Tibial artery (tissue), 4 donors: ENCODE measurements at regions not wholly inside any gene's neighbourhood (a gene's known extent, or its start where the extent isn't known, plus 50 kb on each side); places are given as distances from the start of the nearest gene placed in this dataset.

Source experiments
- DNase-seq, 2 donors: peaks; one replicate each; pipeline ENCODE4 v3.0.0-alpha.2; 2019
- H3K27ac ChIP-seq, 2 donors: fragments of 200-600 bp; sonication (generic) in 1 of 2; 1 replicate in 1 of 2; 2 replicates in 1 of 2; pipeline ENCODE4 v1.5.1; 2018 to 2019; ENCODE audit warnings: mild to moderate bottlenecking in 1 of 2
- H3K27me3 ChIP-seq, 2 donors: fragments of 200-600 bp; sonication (generic) in 1 of 2; one replicate each; pipeline versions ENCODE4 v1.5.1 to v1.6.0; 2016 to 2019
- H3K36me3 ChIP-seq, 3 donors: fragments of 200-600 bp; sonication (generic) in 2 of 3; one replicate each; pipeline ENCODE4 v1.5.1; 2016 to 2019; ENCODE audit warnings: mild to moderate bottlenecking in 2 of 3
- H3K4me1 ChIP-seq, 4 donors: fragments of 200-600 bp; sonication (generic) in 2 of 4; 1 replicate in 3 of 4; 2 replicates in 1 of 4; pipeline ENCODE4 v1.5.1; 2016 to 2019
- H3K4me3 ChIP-seq, 2 donors: fragments of 200-600 bp; sonication (generic) in 1 of 2; 1 replicate in 1 of 2; 2 replicates in 1 of 2; pipeline ENCODE4 v1.5.1; 2018 to 2019; ENCODE audit warnings: mild to moderate bottlenecking in 2 of 2
- H3K9me3 ChIP-seq, 3 donors: fragments of 200-600 bp; sonication (generic) in 1 of 3; one replicate each; pipeline ENCODE4 v1.5.1; 2016 to 2019
- CTCF ChIP-seq, 2 experiments: fragments of 200-600 bp in 1 of 2; fragments of 450-650 bp in 1 of 2; IDR thresholded peaks; one replicate each; pipeline ENCODE4 v1.5.1; 2017 to 2019; ENCODE audit warnings: antibody characterized with exemption in 2 of 2, mild to moderate bottlenecking in 1 of 2, moderate library complexity in 1 of 2
- intact Hi-C: fragments of 100-400 bp; cut with DNase I; formaldehyde crosslinking; loops from one replicate; pipeline ENCODE4 v1.15.0; 2023; ENCODE audit warnings: low total_unique reads

- Histone ChIP-seq H3K27me3 (peaks cover 0 to 46% of the 10 kb centered on the region in 2 donors), H3K36me3 (no peaks in the 10 kb centered on the region), H3K27ac (no peak overlapping the region), H3K4me3 (no peak overlapping the region), H3K9me3 (no peaks in the 10 kb centered on the region), H3K4me1 (no peaks in the 10 kb centered on the region)
- no peak for TF ChIP-seq CTCF (IDR thresholded peaks at IDR 0.05)
- intact Hi-C loops: no loop called here
- DNase-seq: no peak
Observed at GRCh38 chr19:32230441-32230840, 115.0 kb upstream of the ZNF507 start.

GRCh38 chr19:32231020-32231419 lies 114.4 kb upstream of the ZNF507 start:
- peaks cover 0 to 48% of the 10 kb centered on the region in 2 donors for H3K27me3 ChIP-seq
- TF ChIP-seq CTCF (IDR thresholded peaks at IDR 0.05): no peak
- no peak overlapping the region for H3K4me3 ChIP-seq
- H3K4me1 ChIP-seq: no peaks in the 10 kb centered on the region
- no peaks in the 10 kb centered on the region for H3K36me3 ChIP-seq
- H3K27ac ChIP-seq: no peak overlapping the region
- intact Hi-C loops: no loop called here
- DNase-seq: no peak
- H3K9me3 ChIP-seq: no peaks in the 10 kb centered on the region

GRCh38 chr19:32231691-32232090 lies 113.7 kb upstream of the ZNF507 start:
- Histone ChIP-seq H3K27me3 (peaks cover 0 to 48% of the 10 kb centered on the region in 2 donors), H3K9me3 (no peaks in the 10 kb centered on the region), H3K27ac (no peak overlapping the region), H3K4me3 (no peak overlapping the region), H3K4me1 (no peaks in the 10 kb centered on the region), H3K36me3 (no peaks in the 10 kb centered on the region)
- no peak for TF ChIP-seq CTCF (IDR thresholded peaks at IDR 0.05)
- no peak for DNase-seq
- intact Hi-C loops: no loop called here

GRCh38 chr19:32232449-32232848 lies 113.0 kb upstream of the ZNF507 start:
- Histone ChIP-seq H3K4me1 (no peaks in the 10 kb centered on the region), H3K4me3 (no peak overlapping the region), H3K27ac (no peak overlapping the region), H3K27me3 (peaks cover 0 to 46% of the 10 kb centered on the region in 2 donors), H3K9me3 (no peaks in the 10 kb centered on the region), H3K36me3 (no peaks in the 10 kb centered on the region)
- TF ChIP-seq CTCF (IDR thresholded peaks at IDR 0.05): no peak
- intact Hi-C loops: no loop called here
- no peak for DNase-seq

- no peak for DNase-seq
Observed at GRCh38 chr19:32233091-32233490, 112.3 kb upstream of the ZNF507 start.

More at GRCh38 chr19:32233091-32233490, 112.3 kb upstream of the ZNF507 start:
- TF ChIP-seq CTCF (IDR thresholded peaks at IDR 0.05): no peak
- H3K36me3 ChIP-seq: no peaks in the 10 kb centered on the region
- H3K4me1 ChIP-seq: no peaks in the 10 kb centered on the region
- intact Hi-C loops: no loop called here
- H3K9me3 ChIP-seq: no peaks in the 10 kb centered on the region
- no peak overlapping the region for H3K4me3 ChIP-seq
- no peak overlapping the region for H3K27ac ChIP-seq
- H3K27me3 ChIP-seq: peaks cover 0 to 42% of the 10 kb centered on the region in 2 donors
